H1 (cell line): ENCODE measurements at regions not wholly inside any gene's neighbourhood (a gene's known extent, or its start where the extent isn't known, plus 50 kb on each side); places are given as distances from the start of the nearest gene placed in this dataset.
"Not testable (repeated sequence)": the region's sequence is repeated elsewhere in the genome, so short reads cannot be mapped to it uniquely, and the experiment has no call there.

ENCODE experiments used
- CTCF ChIA-PET: fragments of 300-600 bp; sonication (Branson Sonifier 250); formaldehyde crosslinking; loops from one replicate; lab custom pipeline; 2021; ENCODE audit not compliant: partially characterized antibody; lab: Charles Lee
- POLR2A ChIA-PET: fragments of 300-600 bp; sonication (Branson Sonifier 250); formaldehyde crosslinking; loops from one replicate; lab custom pipeline; 2021; ENCODE audit warnings: inconsistent platforms; ENCODE audit not compliant: partially characterized antibody; lab: Charles Lee
- DNase-seq, 2 experiments: peaks; one replicate each; pipeline versions ENCODE4 v3.0.0 to v3.0.0-alpha.2; 2010 to 2022; ENCODE audit warnings: low spot score in 2 of 2, low read depth in 1 of 2, mixed read lengths in 1 of 2
- FAIRE-seq: peaks from 2 replicates; lab custom pipeline; 2011; peaks lifted over from hg19 to GRCh38; lab: Jason Lieb, UNC
- H2AFZ ChIP-seq: 2 replicates; pipeline ENCODE4 v1.8.1; 2012; ENCODE audit warnings: low read length, inconsistent platforms
- H2AK5ac ChIP-seq: 2 replicates; pipeline ENCODE4 v1.6.1; 2013; ENCODE audit warnings: low read depth, low read length
- H2BK120ac ChIP-seq: replicated peaks from 2 replicates; pipeline ENCODE3; 2013; ENCODE audit warnings: low read depth, low read length, inconsistent platforms
- H2BK12ac ChIP-seq: 2 replicates; pipeline ENCODE4 v1.6.1; 2013; ENCODE audit warnings: low read depth, low read length
- H2BK15ac ChIP-seq: 2 replicates; pipeline ENCODE4 v1.6.1; 2013; ENCODE audit warnings: low read length
- H2BK20ac ChIP-seq: 2 replicates; pipeline ENCODE4 v1.6.1; 2013; ENCODE audit warnings: low read length
- H2BK5ac ChIP-seq: 2 replicates; pipeline ENCODE4 v1.6.1; 2013; ENCODE audit warnings: low read depth, low read length
- H3K14ac ChIP-seq: 2 replicates; pipeline ENCODE4 v1.6.1; 2013; ENCODE audit warnings: inconsistent platforms; ENCODE audit not compliant: insufficient read length
- H3K18ac ChIP-seq: 2 replicates; pipeline ENCODE4 v1.6.1; 2013; ENCODE audit warnings: low read length; ENCODE audit errors: extremely low read depth
- H3K23ac ChIP-seq: 2 replicates; pipeline ENCODE4 v1.6.1; 2013; ENCODE audit warnings: inconsistent platforms; ENCODE audit not compliant: insufficient read length
- H3K23me2 ChIP-seq: 2 replicates; pipeline ENCODE4 v1.6.1; 2013; ENCODE audit warnings: low read depth, low read length
- H3K27ac ChIP-seq: 2 replicates; pipeline ENCODE4 v1.6.1; 2011; ENCODE audit warnings: low read depth, low read length, inconsistent platforms
- H3K27me3 ChIP-seq, 4 experiments: replicated peaks in 1 of 4; 1 replicate in 1 of 4; 2 replicates in 3 of 4; pipeline versions ENCODE4 v1.6.1 to v1.8.1; 2011 to 2013; ENCODE audit warnings: low read length in 3 of 4, mild to moderate bottlenecking in 3 of 4, inconsistent platforms in 2 of 4, mixed read lengths in 2 of 4, moderate library complexity in 1 of 4; ENCODE audit not compliant: control insufficient read depth in 3 of 4, insufficient read depth in 3 of 4; ENCODE audit errors: extremely low read depth in 1 of 4
- H3K36me3 ChIP-seq, 4 experiments: 2 replicates each; pipeline versions ENCODE4 v1.6.1 to v1.8.1; 2011 to 2013; ENCODE audit warnings: mild to moderate bottlenecking in 4 of 4, low read length in 3 of 4, moderate library complexity in 2 of 4, control low read depth in 1 of 4, inconsistent platforms in 1 of 4; ENCODE audit not compliant: insufficient read depth in 4 of 4, control insufficient read depth in 2 of 4
- H3K4ac ChIP-seq: replicated peaks from 2 replicates; pipeline ENCODE3; 2013; ENCODE audit warnings: low read length, low read depth, mixed read lengths, inconsistent platforms; ENCODE audit not compliant: insufficient read length
- H3K4me1 ChIP-seq, 4 experiments: replicated peaks in 1 of 4; 1 replicate in 1 of 4; 2 replicates in 3 of 4; pipeline versions ENCODE4 v1.6.1 to v1.8.1; 2011 to 2013; ENCODE audit warnings: low read length in 3 of 4, inconsistent platforms in 2 of 4, mixed read lengths in 1 of 4; ENCODE audit not compliant: insufficient read depth in 4 of 4, control insufficient read depth in 3 of 4
- H3K4me2 ChIP-seq, 2 experiments: 2 replicates each; pipeline versions ENCODE4 v1.6.1 to v1.8.1; 2011 to 2013; ENCODE audit warnings: low read depth in 2 of 2, low read length in 2 of 2, control low read depth in 1 of 2, inconsistent platforms in 1 of 2, mild to moderate bottlenecking in 1 of 2; ENCODE audit not compliant: insufficient read depth in 1 of 2
- H3K4me3 ChIP-seq, 4 experiments: fragments of 200-600, 300-600 bp in 1 of 4; sonication (generic), shearing (Covaris generic), sonication (Bioruptor Twin) in 1 of 4; 2 replicates each; pipeline versions ENCODE4 v1.5.1 to v1.8.1; 2011 to 2016; ENCODE audit warnings: low read length in 4 of 4, low read depth in 3 of 4, control low read depth in 2 of 4, inconsistent platforms in 2 of 4, mild to moderate bottlenecking in 2 of 4, mixed read lengths in 1 of 4, moderate library complexity in 1 of 4; ENCODE audit not compliant: insufficient read depth in 2 of 4; ENCODE audit errors: extremely low read depth in 1 of 4
- H3K56ac ChIP-seq: replicated peaks from 2 replicates; pipeline ENCODE3; 2013; ENCODE audit warnings: low read depth, mild to moderate bottlenecking, mixed read lengths, low read length, inconsistent platforms; ENCODE audit not compliant: insufficient read length
- H3K79me1 ChIP-seq: 2 replicates; pipeline ENCODE4 v1.6.1; 2013; ENCODE audit warnings: low read depth, low read length, control low read depth
- H3K79me2 ChIP-seq, 2 experiments: 2 replicates each; pipeline versions ENCODE4 v1.6.1 to v1.8.1; 2012 to 2013; ENCODE audit warnings: low read length in 2 of 2, mild to moderate bottlenecking in 2 of 2, inconsistent platforms in 1 of 2; ENCODE audit not compliant: insufficient read depth in 2 of 2, control insufficient read depth in 1 of 2
- H3K9ac ChIP-seq, 4 experiments: replicated peaks in 1 of 4; 1 replicate in 1 of 4; 2 replicates in 3 of 4; pipeline versions ENCODE4 v1.6.1 to v1.8.1; 2011 to 2013; ENCODE audit warnings: low read depth in 3 of 4, low read length in 3 of 4, control low read depth in 2 of 4, mild to moderate bottlenecking in 2 of 4, moderate library complexity in 2 of 4, inconsistent platforms in 1 of 4; ENCODE audit errors: extremely low read depth in 1 of 4
- H3K9me3 ChIP-seq, 2 experiments: 2 replicates each; pipeline versions ENCODE4 v1.6.1 to v1.8.1; 2012 to 2013; ENCODE audit warnings: mild to moderate bottlenecking in 2 of 2, moderate library complexity in 2 of 2, control low read depth in 1 of 2, inconsistent platforms in 1 of 2, low read depth in 1 of 2, low read length in 1 of 2, mixed read lengths in 1 of 2; ENCODE audit not compliant: insufficient read depth in 2 of 2
- H4K20me1 ChIP-seq, 2 experiments: replicated peaks in 1 of 2; 2 replicates each; pipeline versions ENCODE3 to v1.8.1; 2011 to 2013; ENCODE audit warnings: inconsistent platforms in 2 of 2, low read length in 2 of 2, mild to moderate bottlenecking in 1 of 2; ENCODE audit not compliant: insufficient read depth in 2 of 2, control insufficient read depth in 1 of 2
- H4K5ac ChIP-seq: 2 replicates; pipeline ENCODE4 v1.6.1; 2013; ENCODE audit warnings: low read length, low read depth, mixed read lengths, inconsistent platforms; ENCODE audit not compliant: insufficient read length
- H4K8ac ChIP-seq: 2 replicates; pipeline ENCODE4 v1.8.0; 2013; ENCODE audit warnings: mild to moderate bottlenecking, moderate library complexity, low read length, inconsistent platforms; ENCODE audit not compliant: insufficient read depth; ENCODE audit errors: extremely low read depth
- H4K91ac ChIP-seq: replicated peaks from 2 replicates; pipeline ENCODE3; 2013; ENCODE audit warnings: low read length, mixed read lengths, inconsistent platforms; ENCODE audit not compliant: insufficient read length
- WGBS, 2 experiments: shearing (Covaris generic) in 1 of 2; methylation state at CpG; one replicate each; pipeline versions ENCODE4 v1.1.6 to v1.1.7; 2013 to 2015; ENCODE audit warnings: low lambda C conversion rate in 2 of 2, mixed read lengths in 2 of 2, inconsistent platforms in 1 of 2, low coverage in 1 of 2, missing lambda C conversion rate in 1 of 2; ENCODE audit not compliant: insufficient replicate concordance in 2 of 2, insufficient coverage in 1 of 2, insufficient read length in 1 of 2; ENCODE audit errors: extremely low coverage in 1 of 2, missing lambda C conversion rate in 1 of 2; 5-methylcytosine and 5-hydroxymethylcytosine counted together

- H2BK5ac ChIP-seq, POLR2A ChIA-PET, H2BK12ac ChIP-seq, H3K27ac ChIP-seq, H3K4ac ChIP-seq, H4K91ac ChIP-seq, H2BK20ac ChIP-seq, H2BK120ac ChIP-seq, H4K5ac ChIP-seq, H3K18ac ChIP-seq, H3K9ac ChIP-seq, H3K14ac ChIP-seq, H2BK15ac ChIP-seq, H2AK5ac ChIP-seq, H3K4me1 ChIP-seq, H3K79me2 ChIP-seq, H4K8ac ChIP-seq, H3K23ac ChIP-seq, CTCF ChIA-PET, H3K23me2 ChIP-seq, H3K27me3 ChIP-seq, H4K20me1 ChIP-seq, H3K4me3 ChIP-seq, H3K56ac ChIP-seq, H2AFZ ChIP-seq, H3K36me3 ChIP-seq, FAIRE-seq, H3K79me1 ChIP-seq, H3K4me2 ChIP-seq, H3K9me3 ChIP-seq, DNase-seq: not testable (repeated sequence)
- WGBS, 2 experiments, result 87% methylated on average over 2 of the region's 6 CpGs; no CpG with 5 or more reads in 1 of the 2 experiments
Observed at GRCh38 chr7:76971201-76971600, 61.0 kb downstream of the SPDYE17 start.

GRCh38 chr7:76969892-76970291 is 62.3 kb downstream of the SPDYE17 start:
- H3K36me3 ChIP-seq, H3K27me3 ChIP-seq, H2BK120ac ChIP-seq, H2AK5ac ChIP-seq, H4K91ac ChIP-seq, H3K4me3 ChIP-seq, H3K23me2 ChIP-seq, H4K5ac ChIP-seq, CTCF ChIA-PET, H3K79me2 ChIP-seq, H3K4ac ChIP-seq, H3K23ac ChIP-seq, H2BK20ac ChIP-seq, H2BK15ac ChIP-seq, H4K8ac ChIP-seq, H2BK12ac ChIP-seq, H3K9me3 ChIP-seq, POLR2A ChIA-PET, H3K4me2 ChIP-seq, H2AFZ ChIP-seq, H3K56ac ChIP-seq, H3K14ac ChIP-seq, H3K79me1 ChIP-seq, H3K27ac ChIP-seq, H3K18ac ChIP-seq, H4K20me1 ChIP-seq, H3K4me1 ChIP-seq, H2BK5ac ChIP-seq, DNase-seq, H3K9ac ChIP-seq, FAIRE-seq: not testable (repeated sequence)
- 90% methylated on average over 3 of the region's 7 CpGs; no CpG with 5 or more reads in 1 of the 2 experiments for WGBS, 2 experiments
